KMS-11 (cell line): ENCODE measurements at regions not wholly inside any gene's neighbourhood (a gene's known extent, or its start where the extent isn't known, plus 50 kb on each side); places are given as distances from the start of the nearest gene placed in this dataset.

Experiments used
- H2AFZ ChIP-seq: fragments of 200-600 bp; sonication (generic); 2 replicates; pipeline ENCODE4 v1.6.1; 2016; ENCODE audit warnings: antibody characterized with exemption, mixed run types, low read depth
- H3K27ac ChIP-seq: fragments of 200-600 bp; sonication (generic); 2 replicates; pipeline ENCODE4 v1.6.1; 2016; ENCODE audit warnings: mild to moderate bottlenecking, mixed run types
- H3K27me3 ChIP-seq: fragments of 200-600 bp; sonication (generic); 2 replicates; pipeline ENCODE4 v1.6.1; 2017; ENCODE audit warnings: mild to moderate bottlenecking, low read depth, mixed run types, moderate library complexity; ENCODE audit not compliant: insufficient read depth
- H3K36me3 ChIP-seq: fragments of 200-600 bp; sonication (generic); 2 replicates; pipeline ENCODE4 v1.6.1; 2017; ENCODE audit warnings: mild to moderate bottlenecking, mixed run types; ENCODE audit not compliant: insufficient read depth
- H3K4me1 ChIP-seq: fragments of 200-600 bp; sonication (generic); 2 replicates; pipeline ENCODE4 v1.6.1; 2016; ENCODE audit warnings: mild to moderate bottlenecking, low read depth, mixed run types; ENCODE audit not compliant: poor library complexity, severe bottlenecking
- H3K4me2 ChIP-seq: fragments of 200-600 bp; sonication (generic); 2 replicates; pipeline ENCODE4 v1.7.0; 2016; ENCODE audit warnings: mild to moderate bottlenecking, mixed run types
- H3K4me3 ChIP-seq: fragments of 200-600 bp; sonication (generic); IDR thresholded peaks from 2 replicates; pipeline ENCODE4 v1.6.1; 2017; ENCODE audit warnings: low read depth, low read length, mixed read lengths; ENCODE audit not compliant: insufficient read depth
- H3K79me2 ChIP-seq: fragments of 200-600 bp; sonication (generic); 2 replicates; pipeline ENCODE4 v1.6.1; 2016; ENCODE audit warnings: low read depth, mixed run types; ENCODE audit not compliant: insufficient read depth
- H3K9ac ChIP-seq: fragments of 200-600 bp; sonication (generic); 2 replicates; pipeline ENCODE4 v1.6.1; 2016; ENCODE audit warnings: mild to moderate bottlenecking, mixed run types
- H4K20me1 ChIP-seq: fragments of 200-600 bp; sonication (generic); 2 replicates; pipeline ENCODE4 v1.6.1; 2016; ENCODE audit warnings: mild to moderate bottlenecking, mixed run types; ENCODE audit not compliant: insufficient read depth
- CTCF ChIP-seq: fragments of 200-600 bp; sonication (generic); conservative IDR thresholded peaks from 2 replicates; pipeline ENCODE4 v1.6.1; 2017; ENCODE audit warnings: low read depth, mild to moderate bottlenecking, antibody characterized with exemption, low read length, moderate library complexity, mixed read lengths

- no peak overlapping the region for H2AFZ ChIP-seq
- no peaks in the 10 kb centered on the region for H3K27me3 ChIP-seq
- H3K9ac ChIP-seq = no peak overlapping the region
- no peak overlapping the region for H3K27ac ChIP-seq
- H3K79me2 ChIP-seq = no peaks in the 10 kb centered on the region
- no peak overlapping the region for H3K4me2 ChIP-seq
- H3K36me3 ChIP-seq = no peaks in the 10 kb centered on the region
- no peak overlapping the region for H3K4me3 ChIP-seq
- no peaks in the 10 kb centered on the region for H4K20me1 ChIP-seq
- H3K4me1 ChIP-seq = no peaks in the 10 kb centered on the region
- no peak for TF ChIP-seq CTCF
These were observed 132.3 kb downstream of the UNC5CL start for GRCh38 chr6:40906759-40907158.

- no peaks in the 10 kb centered on the region for H3K4me1 ChIP-seq
- TF ChIP-seq CTCF = no peak
- no peak overlapping the region for H2AFZ ChIP-seq
- H3K27ac ChIP-seq = no peak overlapping the region
- H3K79me2 ChIP-seq = no peaks in the 10 kb centered on the region
- no peak overlapping the region for H3K4me2 ChIP-seq
- H4K20me1 ChIP-seq = no peaks in the 10 kb centered on the region
- no peaks in the 10 kb centered on the region for H3K36me3 ChIP-seq
- no peaks in the 10 kb centered on the region for H3K27me3 ChIP-seq
- H3K9ac ChIP-seq = no peak overlapping the region
- H3K4me3 ChIP-seq = no peak overlapping the region
These were observed 134.3 kb downstream of the UNC5CL start for GRCh38 chr6:40904583-40905194.

- Histone ChIP-seq H3K9ac (no peak overlapping the region), H3K27ac (no peak overlapping the region), H3K4me1 (no peaks in the 10 kb centered on the region), H2AFZ (no peak overlapping the region), H3K27me3 (no peaks in the 10 kb centered on the region), H3K79me2 (no peaks in the 10 kb centered on the region), H3K36me3 (no peaks in the 10 kb centered on the region), H3K4me3 (no peak overlapping the region), H3K4me2 (no peak overlapping the region), H4K20me1 (no peaks in the 10 kb centered on the region)
- TF ChIP-seq CTCF = no peak
These were observed 135.6 kb downstream of the UNC5CL start for GRCh38 chr6:40903456-40903855.

- H3K36me3 ChIP-seq = no peaks in the 10 kb centered on the region
- no peaks in the 10 kb centered on the region for H3K4me1 ChIP-seq
- H3K4me2 ChIP-seq = no peak overlapping the region
- H3K4me3 ChIP-seq = no peak overlapping the region
- no peaks in the 10 kb centered on the region for H3K27me3 ChIP-seq
- H3K79me2 ChIP-seq = no peaks in the 10 kb centered on the region
- H3K9ac ChIP-seq = no peak overlapping the region
- no peak overlapping the region for H2AFZ ChIP-seq
- no peak overlapping the region for H3K27ac ChIP-seq
- H4K20me1 ChIP-seq = no peaks in the 10 kb centered on the region
- no peak for TF ChIP-seq CTCF
These were observed 137.5 kb downstream of the UNC5CL start for GRCh38 chr6:40901322-40902055.
